Astrocyte of the spinal cord (primary cell): ENCODE measurements at regions not wholly inside any gene's neighbourhood (a gene's known extent, or its start where the extent isn't known, plus 50 kb on each side); places are given as distances from the start of the nearest gene placed in this dataset.

Source experiments
- DNase-seq: peaks from one replicate; pipeline ENCODE4 v3.0.0; 2011; ENCODE audit warnings: low read depth, low spot score
- H3K4me3 ChIP-seq: 2 replicates; pipeline ENCODE4 v1.5.1; 2011; ENCODE audit warnings: low read depth, mild to moderate bottlenecking, low read length, moderate library complexity
- CTCF ChIP-seq: IDR thresholded peaks from 2 replicates; pipeline ENCODE4 v1.5.1; 2012; ENCODE audit warnings: low read depth, mild to moderate bottlenecking, low read length, inconsistent platforms
- in situ Hi-C: cut with HindIII; loops from 2 replicates; pipeline ENCODE4 v1.10.0; 2017; ENCODE audit warnings: low sequenced_read_pairs

- no peak overlapping the region for H3K4me3 ChIP-seq
- in situ Hi-C loops: no loop called here
- no peak for TF ChIP-seq CTCF
- DNase-seq: no peak
These were observed 75.7 kb upstream of the NFIB start for GRCh38 chr9:14389657-14390056.

GRCh38 chr9:14389146-14389545 lies 75.2 kb upstream of the NFIB start:
- DNase-seq: no peak
- H3K4me3 ChIP-seq: no peak overlapping the region
- in situ Hi-C loops: no loop called here
- no peak for TF ChIP-seq CTCF

GRCh38 chr9:14383773-14384172 lies 69.8 kb upstream of the NFIB start:
- no peak overlapping the region for H3K4me3 ChIP-seq
- in situ Hi-C loops: no loop called here
- TF ChIP-seq CTCF: no peak
- DNase-seq: no peak

GRCh38 chr9:14383294-14383693 lies 69.4 kb upstream of the NFIB start:
- no peak overlapping the region for H3K4me3 ChIP-seq
- in situ Hi-C loops: no loop called here
- no peak for TF ChIP-seq CTCF
- peak; percentile 61 for DNase-seq

GRCh38 chr9:14380061-14380836 lies 66.3 kb upstream of the NFIB start:
- in situ Hi-C loops: no loop called here
- no peak overlapping the region for H3K4me3 ChIP-seq
- DNase-seq: no peak
- TF ChIP-seq CTCF: no peak

- H3K4me3 ChIP-seq: no peak overlapping the region
- no peak for DNase-seq
- in situ Hi-C loops: no loop called here
- no peak for TF ChIP-seq CTCF
These were observed 65.3 kb upstream of the NFIB start for GRCh38 chr9:14379280-14379679.
